Colonic mucosa (tissue), 4 donors: ENCODE measurements at regions not wholly inside any gene's neighbourhood (a gene's known extent, or its start where the extent isn't known, plus 50 kb on each side); places are given as distances from the start of the nearest gene placed in this dataset.

Experiments
- DNase-seq: peaks from one replicate; pipeline ENCODE4 v3.0.0-alpha.2; 2020
- H3K27ac ChIP-seq: fragments of 200-600 bp; one replicate; pipeline ENCODE4 v1.8.0; 2021
- H3K27me3 ChIP-seq: fragments of 200-600 bp; one replicate; pipeline ENCODE4 v1.8.0; 2021
- H3K36me3 ChIP-seq: fragments of 200-600 bp; one replicate; pipeline ENCODE4 v1.8.0; 2021
- H3K4me1 ChIP-seq: fragments of 200-600 bp; one replicate; pipeline ENCODE4 v1.8.0; 2021; ENCODE audit warnings: mild to moderate bottlenecking
- H3K4me3 ChIP-seq: fragments of 200-600 bp; one replicate; pipeline ENCODE4 v1.8.0; 2021
- H3K9ac ChIP-seq, 2 donors: one replicate each; pipeline ENCODE4 v1.7.0; 2013; ENCODE audit warnings: control low read depth in 2 of 2, low read depth in 2 of 2, low read length in 2 of 2
- H3K9me3 ChIP-seq: fragments of 200-600 bp; one replicate; pipeline ENCODE4 v1.8.0; 2021
- CTCF ChIP-seq: fragments of 200-600 bp; IDR thresholded peaks from one replicate; pipeline ENCODE4 v1.8.0; 2022; ENCODE audit warnings: antibody characterized with exemption, mild to moderate bottlenecking
- intact Hi-C: fragments of 100-400 bp; cut with DNase I; formaldehyde crosslinking; loops from one replicate; pipeline ENCODE4 v1.14.1; 2022
- donor health status: healthy.
- donor health status: DM: no; HTN: no; CAD: no.
- donor health status: DM: no; HTN: no; CAD: no.

GRCh38 chr5:173835131-173835530, 53.0 kb upstream of the CPEB4 start:
- no peaks in the 10 kb centered on the region for H3K9me3 ChIP-seq
- H3K4me3 ChIP-seq = no peak overlapping the region
- no peak overlapping the region for H3K27ac ChIP-seq
- intact Hi-C loops = loop anchor here (10.0 kb wide), 1 partner anchor 60 kb away; no protein-coding TSS in a partner anchor
- H3K27me3 ChIP-seq = no peaks in the 10 kb centered on the region
- no peak for DNase-seq
- H3K4me1 ChIP-seq = no peaks in the 10 kb centered on the region
- H3K36me3 ChIP-seq = no peaks in the 10 kb centered on the region
- no peak for TF ChIP-seq CTCF
- no peak overlapping the region for H3K9ac ChIP-seq

GRCh38 chr5:173835661-173836060, 52.5 kb upstream of the CPEB4 start:
- TF ChIP-seq CTCF = no peak
- intact Hi-C loops = loop anchor here (10.0 kb wide), 1 partner anchor 61 kb away; no protein-coding TSS in a partner anchor
- Histone ChIP-seq H3K27me3 (no peaks in the 10 kb centered on the region), H3K36me3 (no peaks in the 10 kb centered on the region), H3K4me3 (no peak overlapping the region), H3K4me1 (no peaks in the 10 kb centered on the region), H3K9ac (no peak overlapping the region), H3K27ac (no peak overlapping the region), H3K9me3 (no peaks in the 10 kb centered on the region)
- no peak for DNase-seq

- Histone ChIP-seq H3K27me3 (no peaks in the 10 kb centered on the region), H3K4me3 (no peak overlapping the region), H3K4me1 (no peaks in the 10 kb centered on the region), H3K36me3 (no peaks in the 10 kb centered on the region), H3K9ac (no peak overlapping the region), H3K27ac (no peak overlapping the region), H3K9me3 (no peaks in the 10 kb centered on the region)
- TF ChIP-seq CTCF = no peak
- no peak for DNase-seq
- intact Hi-C loops = loop anchor here (10.0 kb wide), 1 partner anchor 63 kb away; no protein-coding TSS in a partner anchor
Measured at GRCh38 chr5:173837654-173838053, 50.5 kb upstream of the CPEB4 start.
